HG03175 (cell line): ENCODE measurements at regions not wholly inside any gene's neighbourhood (a gene's known extent, or its start where the extent isn't known, plus 50 kb on each side); places are given as distances from the start of the nearest gene placed in this dataset.
"Not testable (repeated sequence)": the region's sequence is repeated elsewhere in the genome, so short reads cannot be mapped to it uniquely, and the experiment has no call there.

Source experiments
- ATAC-seq: cut with Tn5 transposase; IDR thresholded peaks from one replicate; pipeline ENCODE4 v1.9.1; 2021; ENCODE audit warnings: mild to moderate bottlenecking, moderate library complexity; ENCODE audit not compliant: unreplicated experiment

- no peak for ATAC-seq
These were observed 187.4 kb downstream of the TENT5A start for GRCh38 chr6:81565071-81565470.

GRCh38 chr6:81564470-81565068 lies 187.9 kb downstream of the TENT5A start:
- ATAC-seq: no peak

- no peak for ATAC-seq
These were observed 190.3 kb downstream of the TENT5A start for GRCh38 chr6:81562169-81562568.

- no peak for ATAC-seq
These were observed 190.8 kb downstream of the TENT5A start for GRCh38 chr6:81561731-81562130.

- ATAC-seq: no peak
These were observed 191.4 kb downstream of the TENT5A start for GRCh38 chr6:81561071-81561564.

GRCh38 chr6:81557811-81558210 lies 194.7 kb downstream of the TENT5A start:
- no peak for ATAC-seq

GRCh38 chr6:81556551-81556950 lies 195.9 kb downstream of the TENT5A start:
- no peak for ATAC-seq

- ATAC-seq: no peak
These were observed 199.3 kb downstream of the TENT5A start for GRCh38 chr6:81553216-81553615.

GRCh38 chr6:81552644-81553043 lies 199.8 kb downstream of the TENT5A start:
- no peak for ATAC-seq

GRCh38 chr6:81547149-81547548 lies 205.3 kb downstream of the TENT5A start:
- ATAC-seq: no peak

GRCh38 chr6:81534934-81535465 lies 217.5 kb downstream of the TENT5A start:
- no peak for ATAC-seq

- ATAC-seq: no peak
These were observed 220.5 kb downstream of the TENT5A start for GRCh38 chr6:81531869-81532561.

- ATAC-seq: no peak
These were observed 235.0 kb downstream of the TENT5A start for GRCh38 chr6:81517455-81517854.

GRCh38 chr6:81515562-81516453 lies 236.7 kb downstream of the TENT5A start:
- no peak for ATAC-seq

GRCh38 chr6:81514195-81514594 lies 238.3 kb downstream of the TENT5A start:
- not testable (repeated sequence) for ATAC-seq

- ATAC-seq: no peak
These were observed 241.1 kb downstream of the TENT5A start for GRCh38 chr6:81511423-81511822.

- no peak for ATAC-seq
These were observed 256.5 kb downstream of the TENT5A start for GRCh38 chr6:81495999-81496398.

GRCh38 chr6:81491454-81492101 lies 260.9 kb downstream of the TENT5A start:
- ATAC-seq: no peak

- ATAC-seq: no peak
These were observed 265.0 kb downstream of the TENT5A start for GRCh38 chr6:81487489-81487888.

- no peak for ATAC-seq
These were observed 266.2 kb downstream of the TENT5A start for GRCh38 chr6:81486234-81486633.

- ATAC-seq: no peak
These were observed 267.1 kb downstream of the TENT5A start for GRCh38 chr6:81485395-81485794.
